ENCODE measurements at regions not wholly inside any gene's neighbourhood (a gene's known extent, or its start where the extent isn't known, plus 50 kb on each side); places are given as distances from the start of the nearest gene placed in this dataset.

DNA sequence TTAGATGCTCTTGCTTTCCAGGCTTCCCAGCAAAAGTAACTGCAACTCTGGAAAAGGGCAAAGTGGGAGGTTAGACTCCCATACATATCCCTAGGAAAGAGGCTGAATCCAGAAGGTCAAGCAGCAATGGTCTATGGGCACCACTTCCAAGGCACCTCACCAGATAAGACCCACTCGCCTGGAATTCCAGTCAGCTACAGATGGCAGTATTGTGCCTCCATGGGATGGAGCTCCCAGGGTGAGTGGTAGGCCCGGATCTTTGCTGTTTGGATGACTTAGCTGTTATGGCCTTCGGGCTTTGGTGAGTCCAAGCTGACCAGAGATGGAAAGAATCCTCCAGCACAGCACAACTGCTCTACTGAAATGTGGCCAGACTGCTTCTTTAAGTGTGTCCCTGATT, 688.0 kb downstream of the PCDH19 start:
- TF ChIP-seq, protein P1, sequence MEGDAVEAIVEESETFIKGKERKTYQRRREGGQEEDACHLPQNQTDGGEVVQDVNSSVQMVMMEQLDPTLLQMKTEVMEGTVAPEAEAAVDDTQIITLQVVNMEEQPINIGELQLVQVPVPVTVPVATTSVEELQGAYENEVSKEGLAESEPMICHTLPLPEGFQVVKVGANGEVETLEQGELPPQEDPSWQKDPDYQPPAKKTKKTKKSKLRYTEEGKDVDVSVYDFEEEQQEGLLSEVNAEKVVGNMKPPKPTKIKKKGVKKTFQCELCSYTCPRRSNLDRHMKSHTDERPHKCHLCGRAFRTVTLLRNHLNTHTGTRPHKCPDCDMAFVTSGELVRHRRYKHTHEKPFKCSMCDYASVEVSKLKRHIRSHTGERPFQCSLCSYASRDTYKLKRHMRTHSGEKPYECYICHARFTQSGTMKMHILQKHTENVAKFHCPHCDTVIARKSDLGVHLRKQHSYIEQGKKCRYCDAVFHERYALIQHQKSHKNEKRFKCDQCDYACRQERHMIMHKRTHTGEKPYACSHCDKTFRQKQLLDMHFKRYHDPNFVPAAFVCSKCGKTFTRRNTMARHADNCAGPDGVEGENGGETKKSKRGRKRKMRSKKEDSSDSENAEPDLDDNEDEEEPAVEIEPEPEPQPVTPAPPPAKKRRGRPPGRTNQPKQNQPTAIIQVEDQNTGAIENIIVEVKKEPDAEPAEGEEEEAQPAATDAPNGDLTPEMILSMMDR (conservative IDR thresholded peaks at IDR 0.05; ENCODE audit: control insufficient read depth, insufficient read depth, low read depth, low read length): no peak
- no peak for DNase-seq (ENCODE audit: low read depth)
- no peak overlapping the region for H3K4me3 ChIP-seq (ENCODE audit: control insufficient read depth, low read depth, low read length)

DNA sequence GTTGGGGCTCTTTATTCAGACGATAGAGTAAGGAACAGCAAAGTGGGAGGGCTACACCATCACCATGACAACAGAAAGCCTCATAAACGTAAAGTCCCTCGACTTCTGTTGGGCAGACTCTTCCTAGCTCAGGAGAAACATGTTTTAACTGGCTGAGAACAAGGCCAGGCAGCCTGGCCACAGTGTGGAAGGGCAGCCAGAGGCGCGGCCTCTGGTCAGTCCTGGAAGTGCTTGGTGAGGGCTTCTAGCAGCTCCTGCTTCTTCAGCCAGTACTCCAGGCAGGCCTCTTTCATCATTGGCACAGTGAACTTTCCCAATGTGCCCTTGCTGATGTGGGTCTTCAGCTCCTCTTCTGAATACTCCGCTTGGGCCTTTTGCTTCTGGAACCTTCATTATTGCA, 690.9 kb downstream of the PCDH19 start:
- TF ChIP-seq, protein P1 (conservative IDR thresholded peaks at IDR 0.05; ENCODE audit: control insufficient read depth, insufficient read depth, low read depth, low read length): no peak
- no peak overlapping the region for H3K4me3 ChIP-seq (ENCODE audit: control insufficient read depth, low read depth, low read length)
- DNase-seq (ENCODE audit: low read depth): no peak

DNA sequence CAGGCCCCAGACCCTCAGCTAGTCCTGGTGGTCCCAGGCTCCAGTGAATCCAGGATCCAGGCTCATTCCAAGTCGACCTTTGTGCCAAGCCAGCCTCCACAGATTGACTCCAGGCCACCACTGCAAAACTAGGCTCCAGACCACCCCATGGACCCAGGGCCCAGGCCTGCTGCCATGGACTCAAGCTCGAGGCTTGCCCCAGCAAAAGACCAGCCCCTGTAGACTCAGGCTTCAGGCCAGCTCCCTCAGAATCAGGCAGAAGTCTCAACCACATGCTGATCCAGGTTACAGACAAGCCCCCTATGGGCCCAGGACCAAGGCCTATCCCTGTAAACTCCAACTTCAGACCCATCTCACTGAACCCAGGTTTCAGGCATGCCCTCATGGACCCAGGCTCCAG, 692.4 kb downstream of the PCDH19 start:
- H3K4me3 ChIP-seq (ENCODE audit: control insufficient read depth, low read depth, low read length): no peak overlapping the region
- no peak for DNase-seq (ENCODE audit: low read depth)
- TF ChIP-seq, protein P1 (conservative IDR thresholded peaks at IDR 0.05; ENCODE audit: control insufficient read depth, insufficient read depth, low read depth, low read length): no peak

DNA sequence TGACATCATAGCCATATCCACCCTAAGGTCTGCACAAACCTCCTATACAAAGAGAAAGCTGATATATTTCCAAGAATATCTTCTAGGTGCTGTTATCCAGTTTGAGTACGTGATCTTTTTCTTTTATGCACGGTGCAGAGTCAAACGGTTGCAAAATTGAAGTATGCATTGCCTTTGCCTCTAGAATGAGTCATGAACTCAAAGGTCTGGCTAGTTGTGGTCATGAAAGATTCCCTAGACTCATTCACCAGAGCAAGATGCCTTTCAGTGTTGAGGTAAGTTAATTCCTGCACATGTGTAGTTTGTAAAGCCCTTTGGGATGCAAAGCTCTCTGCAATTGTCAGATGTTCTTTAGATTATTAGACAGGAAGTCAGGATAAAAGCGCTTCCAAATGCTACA, 704.4 kb downstream of the PCDH19 start:
- TF ChIP-seq, protein P1 (conservative IDR thresholded peaks at IDR 0.05; ENCODE audit: control insufficient read depth, insufficient read depth, low read depth, low read length): no peak
- no peak overlapping the region for H3K4me3 ChIP-seq (ENCODE audit: control insufficient read depth, low read depth, low read length)
- DNase-seq (ENCODE audit: low read depth): no peak

DNA sequence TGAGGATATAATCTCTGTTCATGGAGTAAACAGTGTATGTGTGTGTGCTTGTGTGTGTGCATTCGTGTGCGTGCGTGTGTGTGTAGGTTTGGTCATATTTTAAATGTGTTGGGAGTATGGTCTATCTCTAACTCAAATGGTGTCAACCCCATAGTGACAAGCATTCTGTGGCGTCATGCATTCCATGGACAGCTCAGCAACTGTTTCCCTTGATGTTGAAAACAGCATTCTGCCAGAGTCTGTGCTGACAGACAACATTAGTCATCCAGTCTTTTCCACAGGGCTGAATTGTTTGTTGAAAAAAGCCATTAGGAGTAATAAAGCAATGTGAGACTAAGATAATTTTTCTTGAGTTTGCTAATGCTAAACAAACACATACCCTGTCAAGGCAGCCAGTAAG, 706.6 kb downstream of the PCDH19 start:
- H3K4me3 ChIP-seq (ENCODE audit: control insufficient read depth, low read depth, low read length): no peak overlapping the region
- TF ChIP-seq, protein P1 (conservative IDR thresholded peaks at IDR 0.05; ENCODE audit: control insufficient read depth, insufficient read depth, low read depth, low read length): no peak
- DNase-seq (ENCODE audit: low read depth): no peak

DNA sequence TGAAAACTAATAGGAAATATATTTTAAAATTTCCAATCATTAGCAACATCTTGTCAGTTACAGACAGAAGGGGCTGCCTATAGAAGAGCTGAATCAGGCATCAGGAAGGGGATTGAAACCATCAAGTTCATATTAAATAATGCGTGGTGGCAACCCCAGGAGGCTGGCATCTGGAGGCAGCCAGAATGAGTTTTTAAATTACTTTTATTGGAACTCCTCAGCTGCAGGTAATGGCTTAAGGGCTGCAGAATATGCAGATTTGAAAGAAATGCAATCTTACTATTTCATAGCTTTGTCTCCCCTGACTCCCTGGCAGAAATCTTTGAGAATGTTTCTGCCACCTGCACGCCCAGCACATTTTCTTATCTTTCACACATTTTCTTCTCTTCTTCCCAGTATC, 711.6 kb downstream of the PCDH19 start:
- TF ChIP-seq, protein P1 (conservative IDR thresholded peaks at IDR 0.05; ENCODE audit: control insufficient read depth, insufficient read depth, low read depth, low read length): no peak
- no peak for DNase-seq (ENCODE audit: low read depth)
- no peak overlapping the region for H3K4me3 ChIP-seq (ENCODE audit: control insufficient read depth, low read depth, low read length)

DNA sequence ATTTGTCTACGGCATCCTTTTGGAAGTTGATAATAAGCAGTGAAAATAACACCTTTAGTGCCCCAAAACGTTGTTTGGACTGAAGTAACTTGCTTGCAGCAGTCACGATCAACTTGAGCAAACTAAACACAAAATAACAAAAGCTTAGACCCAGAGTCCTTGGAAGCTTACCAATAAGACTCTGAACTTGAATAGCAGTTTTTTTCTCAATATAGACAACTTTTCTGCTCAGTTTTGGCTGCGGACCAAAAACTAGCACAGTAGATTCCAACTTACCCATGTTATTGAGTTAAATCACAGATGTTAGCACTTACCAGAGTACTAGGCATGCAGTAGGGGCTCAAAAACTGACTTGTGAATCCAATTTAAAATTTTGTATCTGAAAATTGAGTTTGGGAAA, 746.9 kb downstream of the PCDH19 start:
- no peak overlapping the region for H3K4me3 ChIP-seq (ENCODE audit: control insufficient read depth, low read depth, low read length)
- TF ChIP-seq, protein P1 (conservative IDR thresholded peaks at IDR 0.05; ENCODE audit: control insufficient read depth, insufficient read depth, low read depth, low read length): no peak
- DNase-seq (ENCODE audit: low read depth): no peak

Measured in fibroblast of mammary gland (primary cell).